Neural progenitor cell (in vitro differentiated cells): ENCODE measurements at regions not wholly inside any gene's neighbourhood (a gene's known extent, or its start where the extent isn't known, plus 50 kb on each side); places are given as distances from the start of the nearest gene placed in this dataset.
A peak's percentile ranks its signal among the peaks of the same experiment; 100 is the strongest.
"Not testable (repeated sequence)": the region's sequence is repeated elsewhere in the genome, so short reads cannot be mapped to it uniquely, and the experiment has no call there.

Experiments
- DNase-seq: peaks from one replicate; pipeline ENCODE4 v3.0.0-alpha.2; 2016; ENCODE audit warnings: low spot score
- H2AFZ ChIP-seq: fragments of 200-600 bp; sonication (generic); replicated peaks from 2 replicates; pipeline ENCODE4 v1.6.1; 2016; ENCODE audit warnings: antibody characterized with exemption
- H3F3A ChIP-seq: fragments of 200-600 bp; sonication (generic); 2 replicates; pipeline ENCODE4 v1.6.1; 2016; ENCODE audit warnings: antibody characterized with exemption, low read depth
- H3K27ac ChIP-seq: fragments of 200-600 bp; sonication (generic); 2 replicates; pipeline ENCODE4 v1.5.1; 2016; ENCODE audit warnings: mild to moderate bottlenecking
- H3K27me3 ChIP-seq: fragments of 200-600 bp; sonication (generic); 2 replicates; pipeline ENCODE4 v1.6.1; 2016; ENCODE audit warnings: mild to moderate bottlenecking, moderate library complexity
- H3K36me3 ChIP-seq: fragments of 200-600 bp; sonication (generic); 2 replicates; pipeline ENCODE4 v1.5.1; 2016
- H3K4me1 ChIP-seq: fragments of 200-600 bp; sonication (generic); 2 replicates; pipeline ENCODE4 v1.6.1; 2016; ENCODE audit warnings: mixed run types
- H3K4me2 ChIP-seq: fragments of 200-600 bp; sonication (generic); 2 replicates; pipeline ENCODE4 v1.6.1; 2016
- H3K4me3 ChIP-seq: fragments of 200-600 bp; sonication (generic); 2 replicates; pipeline ENCODE4 v1.5.1; 2016
- H3K79me2 ChIP-seq: fragments of 200-600 bp; sonication (generic); 2 replicates; pipeline ENCODE4 v1.6.1; 2016; ENCODE audit warnings: low read depth
- H3K9ac ChIP-seq: fragments of 200-600 bp; sonication (generic); 2 replicates; pipeline ENCODE4 v1.6.1; 2016
- H3K9me3 ChIP-seq: fragments of 200-600 bp; sonication (generic); 2 replicates; pipeline ENCODE4 v1.5.1; 2016; ENCODE audit warnings: low read depth
- H4K20me1 ChIP-seq: fragments of 200-600 bp; sonication (generic); 2 replicates; pipeline ENCODE4 v1.6.1; 2016; ENCODE audit warnings: low read depth
- H3K27ac Mint-ChIP-seq: 3 replicates; pipeline ENCODE4 v1.8.0; 2021; ENCODE audit warnings: mixed read lengths
- H3K27me3 Mint-ChIP-seq: 2 replicates; pipeline ENCODE4 v1.8.0; 2022; ENCODE audit warnings: low read depth, mild to moderate bottlenecking, inconsistent platforms, moderate library complexity, mixed read lengths; ENCODE audit not compliant: insufficient read depth
- H3K36me3 Mint-ChIP-seq: 3 replicates; pipeline ENCODE4 v1.8.0; 2021; ENCODE audit warnings: mixed read lengths
- H3K4me1 Mint-ChIP-seq: 3 replicates; pipeline ENCODE4 v1.8.0; 2021; ENCODE audit warnings: mixed read lengths
- H3K4me3 Mint-ChIP-seq: 3 replicates; pipeline ENCODE4 v1.8.0; 2021; ENCODE audit warnings: mild to moderate bottlenecking, moderate library complexity, mixed read lengths
- H3K9me3 Mint-ChIP-seq: 3 replicates; pipeline ENCODE4 v1.8.0; 2020; ENCODE audit warnings: mixed read lengths
- CTCF ChIP-seq: fragments of 200-600 bp; sonication (generic); IDR thresholded peaks from 2 replicates; pipeline ENCODE4 v1.5.1; 2017; ENCODE audit warnings: antibody characterized with exemption, mild to moderate bottlenecking
- EZH2 ChIP-seq: fragments of 200-600 bp; sonication (generic); IDR thresholded peaks from 2 replicates; pipeline ENCODE4 v1.6.1; 2017; ENCODE audit warnings: antibody characterized with exemption, mild to moderate bottlenecking, moderate library complexity
- EZH2phosphoT487 ChIP-seq: fragments of 200-600 bp; sonication (generic); IDR thresholded peaks from 2 replicates; pipeline ENCODE4 v1.6.1; 2017; ENCODE audit warnings: antibody characterized with exemption

DNA sequence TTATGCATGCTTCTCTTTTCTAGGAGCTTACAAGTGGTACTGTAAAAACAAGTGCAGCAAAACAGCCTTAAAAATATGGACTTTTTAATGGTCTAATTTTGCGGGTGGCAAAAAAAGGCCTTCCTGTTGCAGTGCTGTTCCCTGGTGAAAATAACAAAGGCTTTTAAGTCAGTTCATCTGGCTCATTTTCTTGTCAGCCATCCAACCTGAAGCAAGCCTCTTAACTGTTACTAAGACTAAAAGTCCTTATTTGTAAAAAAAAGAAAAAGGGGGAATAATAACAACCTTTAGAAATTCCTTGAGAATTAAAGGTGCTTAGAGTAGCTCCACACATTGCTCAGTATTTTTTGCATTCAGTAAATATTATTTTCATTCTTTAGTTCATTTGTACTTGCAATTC is 200.5 kb upstream of the CHORDC1 start:
- TF ChIP-seq CTCF (no peak), EZH2phosphoT487 (peak; percentile 51), EZH2 (no peak)
- no peaks in the 10 kb centered on the region for H3K9me3 ChIP-seq
- H3K27me3 ChIP-seq = no peaks in the 10 kb centered on the region
- no peaks in the 10 kb centered on the region for H4K20me1 ChIP-seq
- Mint-ChIP-seq H3K9me3 (no peaks in the 10 kb centered on the region), H3K4me3 (no peak overlapping the region), H3K36me3 (no peaks in the 10 kb centered on the region), H3K27ac (no peak overlapping the region), H3K27me3 (no peaks in the 10 kb centered on the region), H3K4me1 (no peaks in the 10 kb centered on the region)
- H3K36me3 ChIP-seq = no peaks in the 10 kb centered on the region
- DNase-seq = peak; percentile 47
- H3K4me3 ChIP-seq = no peak overlapping the region
- peak overlapping the region; percentile 41 for H3K4me2 ChIP-seq
- peaks cover 11% of the 10 kb centered on the region for H3K4me1 ChIP-seq
- H3K79me2 ChIP-seq = no peaks in the 10 kb centered on the region
- no peak overlapping the region for H3K9ac ChIP-seq
- H3F3A ChIP-seq = no peaks in the 10 kb centered on the region
- no peak overlapping the region for H2AFZ ChIP-seq
- peak overlapping the region; percentile 51 for H3K27ac ChIP-seq

GRCh38 chr11:90422787-90423186 is 199.9 kb upstream of the CHORDC1 start:
- not testable (repeated sequence) for H3K79me2 ChIP-seq, H4K20me1 ChIP-seq, H3K27me3 Mint-ChIP-seq, H3K27me3 ChIP-seq, H3K27ac Mint-ChIP-seq, H3K9me3 ChIP-seq, H2AFZ ChIP-seq, H3K36me3 ChIP-seq, H3K4me1 Mint-ChIP-seq, H3K4me2 ChIP-seq, H3K9ac ChIP-seq, H3F3A ChIP-seq, H3K4me3 ChIP-seq, H3K4me3 Mint-ChIP-seq, DNase-seq, H3K27ac ChIP-seq, H3K9me3 Mint-ChIP-seq, H3K36me3 Mint-ChIP-seq
- H3K4me1 ChIP-seq = peaks cover 11% of the 10 kb centered on the region

GRCh38 chr11:90414221-90414620 is 191.4 kb upstream of the CHORDC1 start:
- H3K4me1 Mint-ChIP-seq = no peaks in the 10 kb centered on the region
- no peak for TF ChIP-seq EZH2phosphoT487
- no peak for TF ChIP-seq CTCF
- no peak for TF ChIP-seq EZH2
- DNase-seq = no peak
- no peaks in the 10 kb centered on the region for H3K36me3 ChIP-seq
- H3K9me3 ChIP-seq = no peaks in the 10 kb centered on the region
- H3K9me3 Mint-ChIP-seq = no peaks in the 10 kb centered on the region
- no peaks in the 10 kb centered on the region for H4K20me1 ChIP-seq
- no peaks in the 10 kb centered on the region for H3F3A ChIP-seq
- H3K4me3 Mint-ChIP-seq = no peak overlapping the region
- no peak overlapping the region for H3K27ac ChIP-seq
- no peak overlapping the region for H3K27ac Mint-ChIP-seq
- H3K27me3 Mint-ChIP-seq = peaks cover 2% of the 10 kb centered on the region
- no peak overlapping the region for H3K4me3 ChIP-seq
- H3K9ac ChIP-seq = no peak overlapping the region
- H3K79me2 ChIP-seq = no peaks in the 10 kb centered on the region
- no peaks in the 10 kb centered on the region for H3K36me3 Mint-ChIP-seq
- no peaks in the 10 kb centered on the region for H3K27me3 ChIP-seq
- no peak overlapping the region for H2AFZ ChIP-seq
- no peak overlapping the region for H3K4me2 ChIP-seq
- no peaks in the 10 kb centered on the region for H3K4me1 ChIP-seq

GRCh38 chr11:90407350-90407749 is 184.5 kb upstream of the CHORDC1 start:
- no peaks in the 10 kb centered on the region for H3K27me3 ChIP-seq
- H3K27ac ChIP-seq = no peak overlapping the region
- TF ChIP-seq EZH2 = no peak
- no peak for TF ChIP-seq CTCF
- TF ChIP-seq EZH2phosphoT487 = no peak
- Mint-ChIP-seq H3K36me3 (no peaks in the 10 kb centered on the region), H3K27me3 (peaks cover 2% of the 10 kb centered on the region), H3K9me3 (no peaks in the 10 kb centered on the region), H3K4me1 (no peaks in the 10 kb centered on the region), H3K4me3 (no peak overlapping the region), H3K27ac (no peak overlapping the region)
- no peak overlapping the region for H3K4me2 ChIP-seq
- no peaks in the 10 kb centered on the region for H3K36me3 ChIP-seq
- no peaks in the 10 kb centered on the region for H3K4me1 ChIP-seq
- no peak overlapping the region for H3K4me3 ChIP-seq
- no peak overlapping the region for H3K9ac ChIP-seq
- H2AFZ ChIP-seq = no peak overlapping the region
- no peaks in the 10 kb centered on the region for H3K9me3 ChIP-seq
- H4K20me1 ChIP-seq = no peaks in the 10 kb centered on the region
- no peaks in the 10 kb centered on the region for H3F3A ChIP-seq
- no peak for DNase-seq
- no peaks in the 10 kb centered on the region for H3K79me2 ChIP-seq
